GM12865 (cell line): ENCODE measurements at regions not wholly inside any gene's neighbourhood (a gene's known extent, or its start where the extent isn't known, plus 50 kb on each side); places are given as distances from the start of the nearest gene placed in this dataset.
"Not testable (repeated sequence)": the region's sequence is repeated elsewhere in the genome, so short reads cannot be mapped to it uniquely, and the experiment has no call there.

Experiments used
- DNase-seq: peaks from one replicate; pipeline ENCODE4 v3.0.0; 2010; ENCODE audit warnings: low read depth
- H3K4me3 ChIP-seq: 2 replicates; pipeline ENCODE4 v1.5.1; 2011; ENCODE audit warnings: mild to moderate bottlenecking, low read depth, low read length, control low read depth
- TF ChIP-seq, protein P1 (sequence below): IDR thresholded peaks from 2 replicates; pipeline ENCODE4 v1.5.1; 2011; ENCODE audit warnings: low read length, control low read depth, low read depth, inconsistent platforms; ENCODE audit not compliant: insufficient read depth; ENCODE audit errors: missing control alignments

DNA sequence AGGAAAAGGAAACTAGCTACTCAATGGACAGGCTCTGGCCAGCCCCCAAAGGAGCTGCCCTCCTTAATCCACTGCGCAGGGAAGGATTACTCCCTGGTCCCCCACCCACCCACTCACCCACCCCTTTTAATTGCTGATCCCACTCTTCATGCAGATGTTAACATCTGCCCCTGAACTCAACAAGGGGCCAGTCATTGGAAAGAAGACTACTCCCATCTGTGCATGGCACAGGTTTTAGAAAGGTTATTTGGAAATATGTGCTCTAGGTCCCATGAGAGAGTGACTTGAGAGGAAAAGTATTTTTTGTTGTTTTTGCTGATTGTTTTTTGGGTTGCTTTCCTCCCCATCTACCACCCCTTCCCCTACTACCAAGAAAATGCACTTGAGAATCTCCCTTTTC lies 94.4 kb upstream of the FGGY start:
- H3K4me3 ChIP-seq = no peak overlapping the region
- TF ChIP-seq, protein P1, sequence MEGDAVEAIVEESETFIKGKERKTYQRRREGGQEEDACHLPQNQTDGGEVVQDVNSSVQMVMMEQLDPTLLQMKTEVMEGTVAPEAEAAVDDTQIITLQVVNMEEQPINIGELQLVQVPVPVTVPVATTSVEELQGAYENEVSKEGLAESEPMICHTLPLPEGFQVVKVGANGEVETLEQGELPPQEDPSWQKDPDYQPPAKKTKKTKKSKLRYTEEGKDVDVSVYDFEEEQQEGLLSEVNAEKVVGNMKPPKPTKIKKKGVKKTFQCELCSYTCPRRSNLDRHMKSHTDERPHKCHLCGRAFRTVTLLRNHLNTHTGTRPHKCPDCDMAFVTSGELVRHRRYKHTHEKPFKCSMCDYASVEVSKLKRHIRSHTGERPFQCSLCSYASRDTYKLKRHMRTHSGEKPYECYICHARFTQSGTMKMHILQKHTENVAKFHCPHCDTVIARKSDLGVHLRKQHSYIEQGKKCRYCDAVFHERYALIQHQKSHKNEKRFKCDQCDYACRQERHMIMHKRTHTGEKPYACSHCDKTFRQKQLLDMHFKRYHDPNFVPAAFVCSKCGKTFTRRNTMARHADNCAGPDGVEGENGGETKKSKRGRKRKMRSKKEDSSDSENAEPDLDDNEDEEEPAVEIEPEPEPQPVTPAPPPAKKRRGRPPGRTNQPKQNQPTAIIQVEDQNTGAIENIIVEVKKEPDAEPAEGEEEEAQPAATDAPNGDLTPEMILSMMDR = no peak
- DNase-seq = no peak

DNA sequence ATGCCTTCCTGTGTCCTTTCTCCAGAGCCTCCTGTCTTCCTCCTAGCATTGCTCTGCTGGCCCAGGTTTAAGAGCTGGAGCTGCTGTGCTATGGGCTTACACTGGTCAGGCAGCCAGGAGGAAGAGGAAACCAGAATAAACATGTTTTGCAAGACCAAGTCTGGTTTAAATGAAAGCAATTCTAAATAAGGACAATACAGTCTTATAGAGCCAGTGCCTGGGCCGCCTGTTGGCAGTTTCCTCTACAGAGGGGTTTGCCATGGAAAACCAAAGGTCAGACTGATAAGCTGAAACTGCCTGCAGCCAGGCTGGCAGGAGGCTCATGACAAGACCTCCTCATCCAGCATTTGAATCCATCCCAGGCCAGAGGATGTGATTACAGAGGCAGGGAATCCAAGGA lies 92.9 kb upstream of the FGGY start:
- DNase-seq = no peak
- TF ChIP-seq, protein P1 = no peak
- no peak overlapping the region for H3K4me3 ChIP-seq

DNA sequence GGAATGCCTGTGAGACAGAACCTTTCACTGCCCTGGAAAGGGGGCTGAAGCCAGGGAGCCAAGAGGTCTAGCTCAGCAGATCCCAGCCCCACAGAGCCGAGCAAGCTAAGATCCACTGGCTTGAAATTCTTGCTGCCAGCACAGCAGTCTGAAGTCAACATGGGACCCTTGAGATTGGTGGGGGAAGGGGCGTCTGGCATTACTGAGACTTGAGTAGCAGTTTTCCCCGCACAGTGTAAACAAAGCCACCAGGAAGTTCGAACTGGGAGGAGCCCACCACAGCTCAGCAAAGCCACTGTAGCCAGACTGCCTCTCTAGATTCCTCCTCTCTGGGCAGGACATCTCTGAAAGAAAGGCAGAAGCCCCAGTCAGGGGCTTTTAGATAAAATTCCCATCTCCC lies 90.3 kb upstream of the FGGY start:
- not testable (repeated sequence) for DNase-seq, H3K4me3 ChIP-seq

DNA sequence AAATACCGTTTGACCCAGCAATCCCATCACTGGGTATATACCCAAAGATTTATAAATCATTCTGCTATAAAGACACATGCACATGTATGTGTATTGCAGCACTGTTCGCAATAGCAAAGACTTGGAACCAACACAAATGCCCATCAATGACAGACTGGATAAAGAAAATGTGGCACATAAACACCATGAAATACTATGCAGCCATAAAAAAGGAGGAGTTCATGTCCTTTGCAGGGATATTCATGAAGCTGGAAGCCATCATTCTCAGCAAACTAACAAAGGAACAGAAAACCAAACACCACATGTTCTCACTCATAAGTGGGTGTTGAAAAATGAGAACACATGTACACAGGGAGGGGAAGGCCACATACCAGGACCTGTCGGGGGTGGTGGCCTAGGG lies 86.5 kb upstream of the FGGY start:
- DNase-seq, H3K4me3 ChIP-seq: not testable (repeated sequence)

DNA sequence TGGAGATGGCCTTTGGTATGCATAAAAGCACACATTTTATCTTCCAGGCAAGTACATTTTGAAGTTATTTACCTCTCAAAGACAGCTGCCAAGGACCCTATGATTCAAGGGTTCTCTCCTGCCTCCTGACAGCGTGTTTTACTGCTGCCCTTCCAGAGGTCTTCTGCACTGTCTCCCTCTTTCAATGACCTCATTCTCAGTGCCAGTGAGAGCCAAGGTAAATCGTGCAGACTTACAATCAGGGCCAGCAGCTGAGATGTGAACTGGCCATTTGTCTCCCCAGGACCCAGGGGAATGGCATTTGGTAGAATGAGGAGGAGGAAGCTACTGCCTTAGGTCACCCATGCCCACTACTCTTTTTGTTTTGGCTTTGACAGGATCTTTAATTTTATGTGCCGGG lies 84.2 kb upstream of the FGGY start:
- no peak for DNase-seq
- H3K4me3 ChIP-seq = no peak overlapping the region
- TF ChIP-seq, protein P1 = no peak

DNA sequence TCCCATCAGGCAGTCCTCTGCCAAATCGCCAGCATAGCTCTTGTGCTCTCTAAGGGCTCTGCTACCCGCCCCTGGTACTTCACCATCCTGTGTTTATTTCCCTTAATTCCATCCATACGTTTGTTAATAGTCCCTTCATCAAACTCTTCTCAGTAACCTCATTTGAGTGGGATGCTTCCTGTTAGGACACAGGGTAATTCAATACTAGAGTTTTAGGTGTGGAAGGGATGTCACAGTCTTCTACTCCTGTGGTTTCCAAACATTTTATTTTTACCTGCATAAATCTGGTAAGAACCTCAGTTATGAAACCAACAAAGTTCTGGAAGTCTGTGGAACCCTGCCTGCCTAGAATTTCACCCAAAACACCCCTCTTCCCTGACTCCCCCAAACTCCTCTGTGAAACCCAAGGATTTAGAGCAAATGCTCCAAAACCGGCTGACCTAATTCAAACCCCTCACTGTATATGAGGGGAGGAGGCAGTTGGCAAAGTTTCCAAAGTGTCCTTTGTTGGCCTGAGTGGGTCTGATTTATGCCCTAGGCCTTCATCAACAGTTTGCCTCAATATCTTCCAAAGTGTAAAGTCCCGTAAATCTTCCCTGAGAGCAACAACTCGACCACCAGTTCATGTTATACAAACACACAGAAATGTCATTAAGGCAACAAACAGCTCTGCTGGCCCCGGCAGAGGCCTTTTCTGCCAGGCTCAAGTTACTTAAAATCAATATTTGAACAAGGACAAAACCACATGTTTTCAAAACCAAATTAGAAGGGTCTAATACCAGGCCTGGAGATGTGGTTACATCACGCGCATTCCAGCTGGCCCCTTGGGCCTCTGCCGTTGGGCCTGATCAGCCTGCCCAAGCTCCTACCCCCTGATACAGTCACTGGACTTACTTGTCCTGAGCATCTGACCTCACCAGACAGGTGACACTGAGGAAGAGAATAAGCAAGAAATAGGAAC lies 82.4 kb upstream of the FGGY start:
- TF ChIP-seq, protein P1 = no peak
- no peak for DNase-seq
- H3K4me3 ChIP-seq = no peak overlapping the region

DNA sequence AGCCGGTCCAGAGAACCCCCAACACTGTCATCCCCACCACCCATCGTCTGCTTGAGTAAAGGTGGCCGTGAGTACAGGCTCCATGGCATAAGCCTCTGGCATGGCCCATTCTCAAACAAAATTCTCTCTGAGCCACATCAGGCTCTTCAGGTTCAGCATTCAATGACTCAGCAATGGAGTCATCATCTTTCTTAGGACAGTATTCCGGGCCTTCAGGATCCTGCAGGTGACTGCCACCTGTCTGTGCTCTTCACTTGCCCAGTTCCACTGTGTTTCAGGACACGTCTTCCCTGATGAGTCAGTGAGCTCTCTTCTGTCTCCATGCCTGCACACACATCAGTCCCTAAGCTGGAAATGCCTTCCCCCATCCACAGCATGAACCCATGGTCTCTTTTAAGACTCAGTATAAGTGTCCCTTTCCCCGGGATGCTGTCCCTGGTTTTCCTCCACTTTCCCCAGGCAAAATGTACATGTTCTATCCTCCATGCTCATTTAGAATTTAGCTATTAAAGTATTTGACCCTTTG lies 81.1 kb upstream of the FGGY start:
- TF ChIP-seq, protein P1 = no peak
- H3K4me3 ChIP-seq = no peak overlapping the region
- no peak for DNase-seq

DNA sequence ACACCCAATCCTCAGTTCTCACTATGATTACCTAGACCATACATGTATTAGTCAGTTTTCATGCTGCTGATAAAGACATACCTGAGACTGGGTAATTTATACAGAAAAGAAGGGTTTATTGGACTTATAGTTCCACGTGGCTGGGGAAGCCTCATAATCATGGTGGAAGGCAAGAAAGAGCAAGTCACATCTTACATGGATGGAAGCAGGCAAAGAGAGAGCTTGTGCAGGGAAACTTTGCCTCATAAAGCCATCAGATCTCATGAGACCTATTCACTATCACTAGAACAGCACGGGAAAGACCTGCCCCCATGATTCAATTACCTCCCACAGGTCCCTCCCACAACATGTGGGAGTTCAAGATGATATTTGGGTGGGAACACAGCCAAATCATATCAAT lies 79.5 kb upstream of the FGGY start:
- not testable (repeated sequence) for DNase-seq, H3K4me3 ChIP-seq
